Neural cell (in vitro differentiated cells): ENCODE measurements at regions not wholly inside any gene's neighbourhood (a gene's known extent, or its start where the extent isn't known, plus 50 kb on each side); places are given as distances from the start of the nearest gene placed in this dataset.

Experiments used
- H2AFZ ChIP-seq: fragments of 200-600, 300-800 bp; sonication (generic), shearing (Covaris generic); 2 replicates; pipeline ENCODE4 v1.6.0; 2014; ENCODE audit warnings: low read depth, mild to moderate bottlenecking, antibody characterized with exemption, low read length, moderate library complexity
- H3F3A ChIP-seq: fragments of 200-600 bp; shearing (Covaris generic); 2 replicates; pipeline ENCODE4 v1.6.1; 2016; ENCODE audit warnings: mild to moderate bottlenecking, moderate library complexity, mixed read lengths, antibody characterized with exemption, low read length; ENCODE audit not compliant: insufficient read depth, poor library complexity, severe bottlenecking
- H3K27ac ChIP-seq: fragments of 200-600, 300-800 bp; sonication (generic), shearing (Covaris generic); 2 replicates; pipeline ENCODE4 v1.5.1; 2014; ENCODE audit warnings: mild to moderate bottlenecking, low read length, moderate library complexity
- H3K27me3 ChIP-seq: fragments of 300-800, 200-600 bp; sonication (generic), shearing (Covaris generic); 2 replicates; pipeline ENCODE4 v1.6.0; 2014; ENCODE audit warnings: mild to moderate bottlenecking, low read depth, low read length, moderate library complexity; ENCODE audit not compliant: insufficient read depth
- H3K36me3 ChIP-seq: fragments of 300-800, 200-600 bp; sonication (generic), shearing (Covaris generic); 2 replicates; pipeline ENCODE4 v1.5.1; 2014; ENCODE audit warnings: mild to moderate bottlenecking, antibody characterized with exemption, low read length, moderate library complexity; ENCODE audit not compliant: insufficient read depth
- H3K4me2 ChIP-seq: fragments of 300-800, 200-600 bp; sonication (generic), shearing (Covaris generic); 2 replicates; pipeline ENCODE4 v1.6.0; 2014; ENCODE audit warnings: mild to moderate bottlenecking, low read length
- H3K4me3 ChIP-seq: fragments of 300-800, 200-600 bp; sonication (generic), shearing (Covaris generic); 2 replicates; pipeline ENCODE4 v1.5.1; 2014; ENCODE audit warnings: mild to moderate bottlenecking, low read length, moderate library complexity
- H3K79me2 ChIP-seq: fragments of 200-600 bp; shearing (Covaris generic); replicated peaks from 2 replicates; pipeline ENCODE4 v1.6.0; 2014; ENCODE audit warnings: mild to moderate bottlenecking, low read length, moderate library complexity; ENCODE audit not compliant: insufficient read depth
- H3K9ac ChIP-seq: fragments of 300-800, 200-600 bp; sonication (generic), shearing (Covaris generic); 2 replicates; pipeline ENCODE4 v1.6.1; 2016; ENCODE audit warnings: mild to moderate bottlenecking, low read length, mixed read lengths
- H3K9me2 ChIP-seq: fragments of 200-600 bp; shearing (Covaris generic); 2 replicates; pipeline ENCODE4 v1.6.1; 2016; ENCODE audit warnings: mild to moderate bottlenecking, low read length, mixed read lengths; ENCODE audit not compliant: insufficient read depth
- H3K9me3 ChIP-seq: fragments of 200-600, 300-800 bp; sonication (generic), shearing (Covaris generic); 2 replicates; pipeline ENCODE4 v1.6.1; 2016; ENCODE audit warnings: mild to moderate bottlenecking, mixed run types, low read length, moderate library complexity, mixed read lengths
- H4K20me1 ChIP-seq: fragments of 200-600 bp; shearing (Covaris generic); 2 replicates; pipeline ENCODE4 v1.6.1; 2016; ENCODE audit warnings: mild to moderate bottlenecking, mixed run types; ENCODE audit not compliant: insufficient read depth
- CTCF ChIP-seq: fragments of 450-650 bp; IDR thresholded peaks from 2 replicates; pipeline ENCODE4 v1.5.1; 2014; ENCODE audit warnings: antibody characterized with exemption, mild to moderate bottlenecking, moderate library complexity; ENCODE audit not compliant: poor library complexity, severe bottlenecking
- EP300 ChIP-seq: fragments of 450-650 bp; conservative IDR thresholded peaks from 2 replicates; pipeline ENCODE4 v1.6.1; 2014; ENCODE audit warnings: antibody characterized with exemption, mild to moderate bottlenecking, moderate library complexity; ENCODE audit not compliant: poor library complexity, severe bottlenecking
- EZH2 ChIP-seq: fragments of 200-600, 300-800 bp; shearing (Covaris generic), sonication (generic); IDR thresholded peaks from 2 replicates; pipeline ENCODE4 v1.6.1; 2014; ENCODE audit warnings: antibody characterized with exemption, low read length, borderline replicate concordance, mild to moderate bottlenecking; ENCODE audit not compliant: insufficient read depth, poor library complexity, severe bottlenecking
- MXI1 ChIP-seq: fragments of 450-650 bp; conservative IDR thresholded peaks from 2 replicates; pipeline ENCODE4 v1.6.1; 2014; ENCODE audit warnings: antibody characterized with exemption, mild to moderate bottlenecking; ENCODE audit not compliant: poor library complexity, severe bottlenecking
- POLR2AphosphoS5 ChIP-seq: IDR thresholded peaks from 2 replicates; pipeline ENCODE4 v1.6.1; 2012
- RAD21 ChIP-seq: fragments of 450-650 bp; conservative IDR thresholded peaks from 2 replicates; pipeline ENCODE4 v1.6.1; 2014; ENCODE audit warnings: antibody characterized with exemption, mild to moderate bottlenecking, moderate library complexity
- REST ChIP-seq: IDR thresholded peaks from 2 replicates; pipeline ENCODE4 v1.6.1; 2012; ENCODE audit warnings: borderline replicate concordance
- SMC3 ChIP-seq: fragments of 450-650 bp; conservative IDR thresholded peaks from 2 replicates; pipeline ENCODE4 v1.6.1; 2014; ENCODE audit warnings: antibody characterized with exemption, mild to moderate bottlenecking, moderate library complexity; ENCODE audit not compliant: poor library complexity
- TAF1 ChIP-seq: IDR thresholded peaks from 2 replicates; pipeline ENCODE4 v1.6.1; 2012; ENCODE audit warnings: low read depth

- TF ChIP-seq POLR2AphosphoS5: no peak
- no peak for TF ChIP-seq CTCF
- no peak for TF ChIP-seq TAF1
- TF ChIP-seq EP300: no peak
- no peak for TF ChIP-seq RAD21
- TF ChIP-seq REST: no peak
- TF ChIP-seq MXI1: no peak
- TF ChIP-seq SMC3: no peak
- TF ChIP-seq EZH2: no peak
- no peaks in the 10 kb centered on the region for H3K36me3 ChIP-seq
- no peak overlapping the region for H3K4me3 ChIP-seq
- H3K79me2 ChIP-seq: no peaks in the 10 kb centered on the region
- no peak overlapping the region for H2AFZ ChIP-seq
- no peak overlapping the region for H3K9ac ChIP-seq
- no peaks in the 10 kb centered on the region for H3K9me3 ChIP-seq
- H3K27ac ChIP-seq: no peak overlapping the region
- no peaks in the 10 kb centered on the region for H3K27me3 ChIP-seq
- H4K20me1 ChIP-seq: no peaks in the 10 kb centered on the region
- H3K4me2 ChIP-seq: no peak overlapping the region
- no peaks in the 10 kb centered on the region for H3F3A ChIP-seq
- no peaks in the 10 kb centered on the region for H3K9me2 ChIP-seq
These were observed 100.9 kb upstream of the ST6GALNAC5 start for GRCh38 chr1:76766381-76766780.

- no peak overlapping the region for H3K27ac ChIP-seq
- TF ChIP-seq TAF1 (no peak), MXI1 (no peak), EZH2 (no peak), CTCF (no peak), EP300 (no peak), SMC3 (no peak), RAD21 (no peak), POLR2AphosphoS5 (no peak), REST (no peak)
These were observed 97.4 kb upstream of the ST6GALNAC5 start for GRCh38 chr1:76769911-76770310.

More at GRCh38 chr1:76769911-76770310, 97.4 kb upstream of the ST6GALNAC5 start:
- H2AFZ ChIP-seq: no peak overlapping the region
- H4K20me1 ChIP-seq: no peaks in the 10 kb centered on the region
- no peak overlapping the region for H3K4me2 ChIP-seq
- no peak overlapping the region for H3K4me3 ChIP-seq
- no peaks in the 10 kb centered on the region for H3K36me3 ChIP-seq
- no peaks in the 10 kb centered on the region for H3K79me2 ChIP-seq
- no peaks in the 10 kb centered on the region for H3F3A ChIP-seq
- no peaks in the 10 kb centered on the region for H3K9me3 ChIP-seq
- H3K9ac ChIP-seq: no peak overlapping the region
- H3K27me3 ChIP-seq: no peaks in the 10 kb centered on the region
- H3K9me2 ChIP-seq: no peaks in the 10 kb centered on the region
